ENCODE measurements at regions not wholly inside any gene's neighbourhood (a gene's known extent, or its start where the extent isn't known, plus 50 kb on each side); places are given as distances from the start of the nearest gene placed in this dataset.

DNA sequence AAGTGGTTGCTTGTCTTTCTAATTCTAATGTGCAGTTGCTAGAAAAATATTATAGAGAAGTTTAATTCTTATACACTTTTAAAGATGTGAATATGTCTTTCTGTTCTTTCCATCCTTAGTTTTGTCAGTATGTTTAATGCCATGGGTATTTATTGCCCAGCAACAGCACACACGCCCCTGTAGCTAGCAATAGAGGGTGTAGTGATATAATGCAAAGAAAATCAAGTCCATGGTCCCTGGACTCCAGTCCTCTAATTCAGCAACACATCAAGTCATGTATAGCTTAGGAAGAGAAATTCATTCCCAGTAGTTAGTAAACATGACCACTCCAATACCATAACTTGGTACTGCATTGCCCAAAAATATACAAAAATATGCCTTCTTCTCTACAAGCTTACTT, 292.4 kb upstream of the NR2F2 start:
- Mint-ChIP-seq H3K36me3 (ENCODE audit: low read depth) (no peaks in the 10 kb centered on the region), H3K9me3 (no peaks in the 10 kb centered on the region), H3K4me1 (ENCODE audit: low read depth) (peaks cover 7% of the 10 kb centered on the region), H3K4me3 (no peak overlapping the region), H3K27ac (no peak overlapping the region), H3K27me3 (peaks cover 50% of the 10 kb centered on the region)
- CTCF ChIA-PET = no interaction called here
- intact Hi-C loops (cut with micrococcal nuclease) = no loop called here
- POLR2A ChIA-PET = no interaction called here
- no peak for DNase-seq
- TF ChIP-seq, protein P1, sequence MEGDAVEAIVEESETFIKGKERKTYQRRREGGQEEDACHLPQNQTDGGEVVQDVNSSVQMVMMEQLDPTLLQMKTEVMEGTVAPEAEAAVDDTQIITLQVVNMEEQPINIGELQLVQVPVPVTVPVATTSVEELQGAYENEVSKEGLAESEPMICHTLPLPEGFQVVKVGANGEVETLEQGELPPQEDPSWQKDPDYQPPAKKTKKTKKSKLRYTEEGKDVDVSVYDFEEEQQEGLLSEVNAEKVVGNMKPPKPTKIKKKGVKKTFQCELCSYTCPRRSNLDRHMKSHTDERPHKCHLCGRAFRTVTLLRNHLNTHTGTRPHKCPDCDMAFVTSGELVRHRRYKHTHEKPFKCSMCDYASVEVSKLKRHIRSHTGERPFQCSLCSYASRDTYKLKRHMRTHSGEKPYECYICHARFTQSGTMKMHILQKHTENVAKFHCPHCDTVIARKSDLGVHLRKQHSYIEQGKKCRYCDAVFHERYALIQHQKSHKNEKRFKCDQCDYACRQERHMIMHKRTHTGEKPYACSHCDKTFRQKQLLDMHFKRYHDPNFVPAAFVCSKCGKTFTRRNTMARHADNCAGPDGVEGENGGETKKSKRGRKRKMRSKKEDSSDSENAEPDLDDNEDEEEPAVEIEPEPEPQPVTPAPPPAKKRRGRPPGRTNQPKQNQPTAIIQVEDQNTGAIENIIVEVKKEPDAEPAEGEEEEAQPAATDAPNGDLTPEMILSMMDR (IDR thresholded peaks at IDR 0.05) = no peak
- ATAC-seq = no peak

DNA sequence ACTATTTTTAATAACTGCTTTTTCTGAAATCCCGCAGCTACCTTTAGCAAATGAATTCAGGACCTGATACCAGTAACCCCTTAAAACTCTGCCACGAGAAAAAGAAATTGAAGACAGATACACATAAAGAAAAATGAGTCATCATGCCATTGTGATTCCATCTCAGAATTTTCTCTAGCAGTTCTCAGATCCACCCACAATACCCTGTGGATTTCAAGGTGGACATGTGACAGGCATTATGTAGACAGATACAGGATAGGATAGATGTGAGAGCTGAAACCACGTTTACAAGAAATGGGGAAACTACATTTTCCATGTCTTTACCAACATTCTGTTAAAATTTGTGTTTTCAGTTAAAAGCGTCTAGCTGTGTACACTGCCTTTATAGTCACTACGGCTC, 291.9 kb upstream of the NR2F2 start:
- intact Hi-C loops (cut with micrococcal nuclease) = no loop called here
- POLR2A ChIA-PET = no interaction called here

DNA sequence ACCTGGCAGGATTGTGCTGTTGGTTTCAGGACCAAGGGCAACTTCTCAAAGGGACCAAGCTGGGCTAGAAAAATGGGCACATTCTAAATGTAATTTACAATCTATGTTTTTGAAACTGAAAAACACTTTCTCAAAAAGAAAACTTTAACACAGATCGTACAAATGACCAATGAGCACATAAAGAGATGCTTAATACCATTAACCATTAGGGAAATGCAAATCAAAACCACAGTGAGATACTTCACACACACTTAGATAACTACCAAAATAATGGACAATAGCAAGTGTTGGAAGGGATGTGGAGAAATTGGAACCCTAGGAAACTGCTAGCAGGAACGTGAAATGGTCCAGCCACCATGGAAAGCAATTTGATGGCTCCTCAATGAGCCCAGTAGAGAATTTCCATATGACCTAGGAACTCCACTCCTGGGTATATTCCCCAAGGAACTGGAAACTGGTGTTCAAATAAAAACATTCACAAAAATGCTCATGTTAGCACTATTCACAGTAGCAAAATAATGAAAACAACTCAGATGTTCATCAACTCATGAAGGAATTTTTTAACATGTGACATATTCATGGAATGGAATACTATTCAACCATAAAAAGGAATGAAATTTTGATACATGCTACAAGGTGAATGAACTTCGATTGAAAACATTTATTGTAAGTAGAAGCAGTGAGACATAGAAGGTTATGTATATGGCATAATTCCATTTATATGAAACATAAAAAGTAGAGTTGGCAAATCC, 288.3 kb upstream of the NR2F2 start:
- ChIA-PET POLR2A (no interaction called here), CTCF (no interaction called here)
- Mint-ChIP-seq H3K27ac (no peak overlapping the region), H3K4me1 (ENCODE audit: low read depth) (peaks cover 5% of the 10 kb centered on the region), H3K36me3 (ENCODE audit: low read depth) (no peaks in the 10 kb centered on the region), H3K27me3 (peaks cover 41% of the 10 kb centered on the region), H3K9me3 (no peaks in the 10 kb centered on the region), H3K4me3 (no peak overlapping the region)
- TF ChIP-seq, protein P1 (IDR thresholded peaks at IDR 0.05) = no peak
- no peak for DNase-seq
- intact Hi-C loops (cut with micrococcal nuclease) = no loop called here
- no peak for ATAC-seq

More for the DNA sequence above, 291.9 kb upstream of the NR2F2 start:
- Mint-ChIP-seq H3K9me3 (no peaks in the 10 kb centered on the region), H3K4me3 (no peak overlapping the region), H3K36me3 (ENCODE audit: low read depth) (no peaks in the 10 kb centered on the region), H3K4me1 (ENCODE audit: low read depth) (peaks cover 7% of the 10 kb centered on the region), H3K27ac (no peak overlapping the region), H3K27me3 (peaks cover 47% of the 10 kb centered on the region)
- TF ChIP-seq, protein P1 (IDR thresholded peaks at IDR 0.05) = no peak
- CTCF ChIA-PET = no interaction called here
- no peak for ATAC-seq
- no peak for DNase-seq

DNA sequence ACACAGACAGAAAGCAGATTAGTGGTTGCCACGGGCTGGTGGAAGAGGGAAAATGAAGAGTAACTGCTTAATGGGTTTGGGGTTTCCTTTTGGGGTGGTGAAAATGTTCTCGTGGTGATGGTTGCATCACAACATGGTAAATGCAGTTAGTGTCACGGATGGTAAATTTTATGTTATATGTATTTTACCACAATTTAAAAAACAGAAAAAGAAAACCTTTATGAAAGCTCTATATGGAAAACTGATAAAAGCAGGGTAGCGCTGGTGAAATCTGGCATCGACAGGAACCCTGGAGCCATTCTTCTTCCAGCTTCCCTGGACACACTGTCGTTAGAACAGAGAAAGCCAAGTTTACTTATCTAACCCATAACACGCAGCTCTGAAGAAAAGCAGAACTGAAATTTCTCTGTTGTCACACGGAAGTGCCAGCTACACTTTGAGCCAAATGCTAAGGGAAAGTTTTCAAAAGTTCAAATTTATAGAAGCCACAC, 287.7 kb upstream of the NR2F2 start:
- intact Hi-C loops (cut with micrococcal nuclease) = no loop called here
- CTCF ChIA-PET = no interaction called here
- Mint-ChIP-seq H3K27me3 (peaks cover 40% of the 10 kb centered on the region), H3K27ac (no peak overlapping the region), H3K4me3 (no peak overlapping the region), H3K9me3 (no peaks in the 10 kb centered on the region), H3K36me3 (ENCODE audit: low read depth) (no peaks in the 10 kb centered on the region), H3K4me1 (ENCODE audit: low read depth) (peaks cover under 1% of the 10 kb centered on the region)
- DNase-seq (no peak), ATAC-seq (no peak)
- TF ChIP-seq, protein P1 (IDR thresholded peaks at IDR 0.05) = no peak
- POLR2A ChIA-PET = no interaction called here

DNA sequence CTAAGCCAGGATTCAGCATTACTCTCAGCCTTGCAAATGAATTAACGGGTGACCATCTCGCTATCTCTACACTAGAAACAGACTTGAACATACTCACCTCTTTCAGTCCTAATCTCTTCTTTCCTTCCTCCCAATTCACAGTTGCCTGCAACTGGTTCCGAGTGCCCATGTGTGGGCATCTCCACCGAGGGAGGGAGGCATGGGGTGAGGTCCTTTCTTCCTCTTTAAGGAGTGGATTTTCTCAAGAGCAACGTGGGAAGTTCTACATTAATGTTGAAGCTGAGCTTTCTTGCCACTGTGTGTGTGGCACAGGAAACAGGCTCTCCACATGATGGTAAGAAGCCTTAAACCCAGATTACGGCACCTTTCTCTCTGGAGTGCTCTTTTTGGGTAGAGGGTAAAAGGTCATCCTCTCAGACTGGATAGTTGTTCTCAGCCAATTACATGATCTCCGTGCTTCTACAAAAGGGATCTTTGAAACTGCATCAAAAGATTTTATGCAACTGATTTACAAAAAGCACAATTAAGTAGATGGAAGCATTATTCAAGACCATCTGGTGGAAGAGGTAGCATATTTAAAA, 286.8 kb upstream of the NR2F2 start:
- Mint-ChIP-seq H3K4me3 (no peak overlapping the region), H3K27me3 (peaks cover 38% of the 10 kb centered on the region), H3K27ac (no peak overlapping the region), H3K9me3 (no peaks in the 10 kb centered on the region), H3K36me3 (ENCODE audit: low read depth) (no peaks in the 10 kb centered on the region), H3K4me1 (ENCODE audit: low read depth) (no peaks in the 10 kb centered on the region)
- ChIA-PET POLR2A (no interaction called here), CTCF (no interaction called here)
- TF ChIP-seq, protein P1 (IDR thresholded peaks at IDR 0.05) = no peak
- no peak for ATAC-seq
- intact Hi-C loops (cut with micrococcal nuclease) = no loop called here
- no peak for DNase-seq

All from activated CD8-positive, alpha-beta T cell treated with anti-CD3 and anti-CD28 coated beads for 36 hours (primary cell).